ENCODE measurements at regions not wholly inside any gene's neighbourhood (a gene's known extent, or its start where the extent isn't known, plus 50 kb on each side); places are given as distances from the start of the nearest gene placed in this dataset.
A peak's percentile ranks its signal among the peaks of the same experiment; 100 is the strongest.

GRCh38 chrX:134732676-134733075 is 64.3 kb downstream of the PABIR2 start:
- no peak for DNase-seq (ENCODE audit: low read depth)
- H3K4me3 ChIP-seq (ENCODE audit: low read length): no peak overlapping the region
- no peak for TF ChIP-seq CTCF (conservative IDR thresholded peaks at IDR 0.05; ENCODE audit: low read length)

- no peak overlapping the region for H3K4me3 ChIP-seq (ENCODE audit: low read length)
- no peak for DNase-seq (ENCODE audit: low read depth)
Observed at GRCh38 chrX:134732152-134732551, 64.9 kb downstream of the PABIR2 start.

GRCh38 chrX:134727363-134727762 is 69.1 kb upstream of the PLAC1 start:
- no peak for DNase-seq (ENCODE audit: low read depth)
- TF ChIP-seq CTCF (conservative IDR thresholded peaks at IDR 0.05; ENCODE audit: low read length): no peak

More at GRCh38 chrX:134732152-134732551, 64.9 kb downstream of the PABIR2 start:
- TF ChIP-seq CTCF (conservative IDR thresholded peaks at IDR 0.05; ENCODE audit: low read length): no peak

GRCh38 chrX:134725103-134725690 is 66.9 kb upstream of the PLAC1 start:
- no peak for DNase-seq (ENCODE audit: low read depth)
- no peak overlapping the region for H3K4me3 ChIP-seq (ENCODE audit: low read length)

More at GRCh38 chrX:134727363-134727762, 69.1 kb upstream of the PLAC1 start:
- no peak overlapping the region for H3K4me3 ChIP-seq (ENCODE audit: low read length)

GRCh38 chrX:134721766-134722532 is 63.7 kb upstream of the PLAC1 start:
- peak; percentile 21 for DNase-seq (ENCODE audit: low read depth)
- H3K4me3 ChIP-seq (ENCODE audit: low read length): no peak overlapping the region
- TF ChIP-seq CTCF (conservative IDR thresholded peaks at IDR 0.05; ENCODE audit: low read length): no peak

More at GRCh38 chrX:134725103-134725690, 66.9 kb upstream of the PLAC1 start:
- TF ChIP-seq CTCF (conservative IDR thresholded peaks at IDR 0.05; ENCODE audit: low read length): no peak

GRCh38 chrX:134718966-134719317 is 60.7 kb upstream of the PLAC1 start:
- peak; percentile 38 for DNase-seq (ENCODE audit: low read depth)
- H3K4me3 ChIP-seq (ENCODE audit: low read length): no peak overlapping the region
- no peak for TF ChIP-seq CTCF (conservative IDR thresholded peaks at IDR 0.05; ENCODE audit: low read length)

All from AG10803 (cell line).